Vagina (tissue), 2 donors: ENCODE measurements at regions not wholly inside any gene's neighbourhood (a gene's known extent, or its start where the extent isn't known, plus 50 kb on each side); places are given as distances from the start of the nearest gene placed in this dataset.

Experiments used
- DNase-seq, 2 donors: peaks; one replicate each; pipeline ENCODE4 v3.0.0-alpha.2; 2017; ENCODE audit errors: extremely low spot score in 2 of 2
- H3K27ac ChIP-seq: fragments of 200-600 bp; sonication (generic); one replicate; pipeline ENCODE4 v1.5.1; 2019
- H3K27me3 ChIP-seq: fragments of 200-600 bp; sonication (generic); one replicate; pipeline ENCODE4 v1.5.1; 2019
- H3K36me3 ChIP-seq, 2 donors: fragments of 200-600 bp; sonication (generic); one replicate each; pipeline ENCODE4 v1.5.1; 2017 to 2019
- H3K4me1 ChIP-seq: fragments of 200-600 bp; sonication (generic); one replicate; pipeline ENCODE4 v1.5.1; 2019
- H3K4me3 ChIP-seq, 2 donors: fragments of 200-600 bp; sonication (generic); 1 replicate in 1 of 2; 2 replicates in 1 of 2; pipeline ENCODE4 v1.5.1; 2016 to 2019
- H3K9me3 ChIP-seq: fragments of 200-600 bp; sonication (generic); one replicate; pipeline ENCODE4 v1.5.1; 2019
- CTCF ChIP-seq, 3 experiments: fragments of 450-650 bp in 2 of 3; fragments of 200-600 bp in 1 of 3; sonication (generic) in 1 of 3; IDR thresholded peaks; one replicate each; pipeline ENCODE4 v1.5.1; 2017 to 2019; ENCODE audit warnings: antibody characterized with exemption in 3 of 3, mild to moderate bottlenecking in 2 of 3, moderate library complexity in 2 of 3
- POLR2A ChIP-seq, 2 donors: fragments of 450-650 bp; IDR thresholded peaks; one replicate each; pipeline ENCODE4 v1.6.1; 2017; ENCODE audit warnings: antibody characterized with exemption in 2 of 2, mild to moderate bottlenecking in 2 of 2, moderate library complexity in 2 of 2
- POLR2AphosphoS5 ChIP-seq, 2 donors: sonication (generic); formaldehyde crosslinking; IDR thresholded peaks; one replicate each; pipeline ENCODE4 v1.9.0; 2017; ENCODE audit warnings: antibody characterized with exemption in 2 of 2, mild to moderate bottlenecking in 2 of 2, low read depth in 1 of 2; ENCODE audit not compliant: insufficient read depth in 1 of 2
- intact Hi-C: fragments of 100-400 bp; cut with DNase I; formaldehyde crosslinking; loops from one replicate; pipeline ENCODE4 v1.15.1; 2023

- H3K9me3 ChIP-seq, result no peaks in the 10 kb centered on the region
- no peaks in the 10 kb centered on the region for H3K27me3 ChIP-seq
- no peaks in the 10 kb centered on the region for H3K4me1 ChIP-seq
- no peak for DNase-seq
- H3K4me3 ChIP-seq, result no peak overlapping the region
- TF ChIP-seq POLR2A (IDR thresholded peaks at IDR 0.05) (no peak), CTCF (IDR thresholded peaks at IDR 0.05) (no peak), POLR2AphosphoS5 (IDR thresholded peaks at IDR 0.05; ENCODE audit: insufficient read depth in 1 of 2, low read depth in 1 of 2) (no peak)
- no peaks in the 10 kb centered on the region for H3K36me3 ChIP-seq
- intact Hi-C loops, result no loop called here
- no peak overlapping the region for H3K27ac ChIP-seq
Observed at GRCh38 chr7:118000480-118001202, 127.4 kb upstream of the CTTNBP2 start.

GRCh38 chr7:118003476-118003875, 130.2 kb upstream of the CTTNBP2 start:
- H3K4me1 ChIP-seq, result no peaks in the 10 kb centered on the region
- no peak for TF ChIP-seq POLR2A (IDR thresholded peaks at IDR 0.05)
- no peak for TF ChIP-seq CTCF (IDR thresholded peaks at IDR 0.05)
- TF ChIP-seq POLR2AphosphoS5 (IDR thresholded peaks at IDR 0.05; ENCODE audit: insufficient read depth in 1 of 2, low read depth in 1 of 2), result no peak
- H3K27ac ChIP-seq, result no peak overlapping the region
- H3K27me3 ChIP-seq, result no peaks in the 10 kb centered on the region
- intact Hi-C loops, result no loop called here
- no peaks in the 10 kb centered on the region for H3K36me3 ChIP-seq
- H3K4me3 ChIP-seq, result no peak overlapping the region
- no peak for DNase-seq
- no peaks in the 10 kb centered on the region for H3K9me3 ChIP-seq

GRCh38 chr7:118005026-118005425, 131.8 kb upstream of the CTTNBP2 start:
- intact Hi-C loops, result no loop called here
- Histone ChIP-seq H3K27me3 (no peaks in the 10 kb centered on the region), H3K27ac (no peak overlapping the region), H3K9me3 (no peaks in the 10 kb centered on the region), H3K4me1 (no peaks in the 10 kb centered on the region), H3K4me3 (no peak overlapping the region), H3K36me3 (no peaks in the 10 kb centered on the region)
- TF ChIP-seq CTCF (IDR thresholded peaks at IDR 0.05) (no peak), POLR2AphosphoS5 (IDR thresholded peaks at IDR 0.05; ENCODE audit: insufficient read depth in 1 of 2, low read depth in 1 of 2) (no peak), POLR2A (IDR thresholded peaks at IDR 0.05) (no peak)
- no peak for DNase-seq

GRCh38 chr7:118006979-118007378, 133.7 kb upstream of the CTTNBP2 start:
- Histone ChIP-seq H3K4me1 (no peaks in the 10 kb centered on the region), H3K27ac (no peak overlapping the region), H3K4me3 (no peak overlapping the region), H3K9me3 (no peaks in the 10 kb centered on the region), H3K27me3 (no peaks in the 10 kb centered on the region), H3K36me3 (no peaks in the 10 kb centered on the region)
- DNase-seq, result no peak
- TF ChIP-seq POLR2A (IDR thresholded peaks at IDR 0.05) (no peak), POLR2AphosphoS5 (IDR thresholded peaks at IDR 0.05; ENCODE audit: insufficient read depth in 1 of 2, low read depth in 1 of 2) (no peak), CTCF (IDR thresholded peaks at IDR 0.05) (no peak)
- intact Hi-C loops, result no loop called here

- TF ChIP-seq POLR2AphosphoS5 (IDR thresholded peaks at IDR 0.05; ENCODE audit: insufficient read depth in 1 of 2, low read depth in 1 of 2) (no peak), CTCF (IDR thresholded peaks at IDR 0.05) (no peak), POLR2A (IDR thresholded peaks at IDR 0.05) (no peak)
- intact Hi-C loops, result no loop called here
- Histone ChIP-seq H3K27ac (no peak overlapping the region), H3K9me3 (no peaks in the 10 kb centered on the region), H3K4me3 (no peak overlapping the region), H3K4me1 (no peaks in the 10 kb centered on the region), H3K36me3 (no peaks in the 10 kb centered on the region), H3K27me3 (no peaks in the 10 kb centered on the region)
- no peak for DNase-seq
Observed at GRCh38 chr7:118009419-118009818, 136.2 kb upstream of the CTTNBP2 start.
